Neural crest cell (in vitro differentiated cells): ENCODE measurements at regions not wholly inside any gene's neighbourhood (a gene's known extent, or its start where the extent isn't known, plus 50 kb on each side); places are given as distances from the start of the nearest gene placed in this dataset.

Source experiments
- DNase-seq: peaks from one replicate; pipeline ENCODE4 v3.0.0; 2021; ENCODE audit warnings: low read depth, mixed read lengths, low spot score
- H3K27ac Mint-ChIP-seq: one replicate; pipeline ENCODE4 v1.8.0; 2021; ENCODE audit warnings: mild to moderate bottlenecking, mixed read lengths; ENCODE audit not compliant: unreplicated experiment
- H3K27me3 Mint-ChIP-seq: 2 replicates; pipeline ENCODE4 v1.8.0; 2021; ENCODE audit warnings: low read depth, mild to moderate bottlenecking, mixed read lengths
- H3K36me3 Mint-ChIP-seq: 2 replicates; pipeline ENCODE4 v1.8.0; 2021; ENCODE audit warnings: low read depth, mild to moderate bottlenecking, mixed read lengths
- H3K4me1 Mint-ChIP-seq: 2 replicates; pipeline ENCODE4 v1.8.0; 2021; ENCODE audit warnings: mixed read lengths
- H3K4me3 Mint-ChIP-seq: one replicate; pipeline ENCODE4 v1.8.0; 2021; ENCODE audit warnings: mild to moderate bottlenecking, mixed read lengths
- H3K9me3 Mint-ChIP-seq: 2 replicates; pipeline ENCODE4 v1.8.0; 2021; ENCODE audit warnings: mixed read lengths
- CTCF ChIP-seq: fragments of 200-600 bp; sonication (generic); conservative IDR thresholded peaks from 2 replicates; pipeline ENCODE4 v1.5.0; 2021; ENCODE audit warnings: antibody characterized with exemption, mild to moderate bottlenecking

GRCh38 chr9:111231801-111232580, 98.0 kb downstream of the OR2K2 start:
- H3K9me3 Mint-ChIP-seq, result no peaks in the 10 kb centered on the region
- no peaks in the 10 kb centered on the region for H3K36me3 Mint-ChIP-seq
- H3K27me3 Mint-ChIP-seq, result no peaks in the 10 kb centered on the region
- no peak for TF ChIP-seq CTCF
- H3K4me3 Mint-ChIP-seq, result no peak overlapping the region
- no peak for DNase-seq
- H3K27ac Mint-ChIP-seq, result no peak overlapping the region
- no peaks in the 10 kb centered on the region for H3K4me1 Mint-ChIP-seq

DNA sequence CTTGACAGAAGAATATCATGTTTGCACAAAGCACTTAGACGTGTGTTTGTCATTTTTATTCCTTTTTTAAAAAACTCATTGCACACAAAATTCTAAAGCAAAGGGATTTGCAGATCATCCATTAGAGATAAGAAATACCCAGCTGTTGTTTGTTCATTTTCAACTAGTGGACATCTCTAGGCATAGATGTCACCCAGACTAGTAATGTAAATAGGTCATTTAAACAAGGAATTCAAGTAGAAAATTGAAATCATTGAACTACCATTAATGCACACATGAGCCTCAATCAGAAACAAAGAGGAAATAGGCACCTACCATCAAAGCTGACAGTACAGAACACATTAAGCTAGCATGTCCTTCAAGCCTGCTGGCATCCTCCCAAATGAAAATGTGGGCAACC, 107.3 kb downstream of the OR2K2 start:
- no peaks in the 10 kb centered on the region for H3K36me3 Mint-ChIP-seq
- no peak overlapping the region for H3K4me3 Mint-ChIP-seq
- no peak for TF ChIP-seq CTCF

GRCh38 chr9:111212874-111213273, 117.2 kb downstream of the OR2K2 start:
- Mint-ChIP-seq H3K4me1 (no peaks in the 10 kb centered on the region), H3K27me3 (no peaks in the 10 kb centered on the region), H3K36me3 (peaks cover 3% of the 10 kb centered on the region), H3K9me3 (peaks cover 7% of the 10 kb centered on the region), H3K27ac (no peak overlapping the region), H3K4me3 (no peak overlapping the region)
- DNase-seq, result no peak
- TF ChIP-seq CTCF, result no peak

More for the DNA sequence above, 107.3 kb downstream of the OR2K2 start:
- Mint-ChIP-seq H3K27ac (no peak overlapping the region), H3K27me3 (no peaks in the 10 kb centered on the region), H3K9me3 (peaks cover 2% of the 10 kb centered on the region), H3K4me1 (no peaks in the 10 kb centered on the region)
- no peak for DNase-seq

GRCh38 chr9:111198936-111199335, 131.1 kb downstream of the OR2K2 start:
- peaks cover 3% of the 10 kb centered on the region for H3K36me3 Mint-ChIP-seq
- no peak for TF ChIP-seq CTCF

GRCh38 chr9:111197256-111197655, 132.8 kb downstream of the OR2K2 start:
- TF ChIP-seq CTCF, result no peak
- H3K4me1 Mint-ChIP-seq, result no peaks in the 10 kb centered on the region
- H3K9me3 Mint-ChIP-seq, result peaks cover 9% of the 10 kb centered on the region
- no peak overlapping the region for H3K27ac Mint-ChIP-seq
- H3K4me3 Mint-ChIP-seq, result no peak overlapping the region
- H3K36me3 Mint-ChIP-seq, result peaks cover 3% of the 10 kb centered on the region
- H3K27me3 Mint-ChIP-seq, result peaks cover 3% of the 10 kb centered on the region
- DNase-seq, result no peak

More at GRCh38 chr9:111198936-111199335, 131.1 kb downstream of the OR2K2 start:
- Mint-ChIP-seq H3K27me3 (peaks cover 3% of the 10 kb centered on the region), H3K27ac (no peak overlapping the region), H3K4me1 (no peaks in the 10 kb centered on the region), H3K9me3 (peaks cover 18% of the 10 kb centered on the region), H3K4me3 (no peak overlapping the region)
- DNase-seq, result no peak
